ENCODE measurements at regions not wholly inside any gene's neighbourhood (a gene's known extent, or its start where the extent isn't known, plus 50 kb on each side); places are given as distances from the start of the nearest gene placed in this dataset.

- DNase-seq (ENCODE audit: low read depth, low spot score) = no peak
- no peak overlapping the region for H3K27ac ChIP-seq
These were observed 76.0 kb downstream of the FAM124B start for GRCh38 chr2:224325941-224326340.

GRCh38 chr2:224324604-224325003 is 77.3 kb downstream of the FAM124B start:
- no peak overlapping the region for H3K27ac ChIP-seq
- no peak for DNase-seq (ENCODE audit: low read depth, low spot score)

GRCh38 chr2:224320660-224321059 is 81.2 kb downstream of the FAM124B start:
- DNase-seq (ENCODE audit: low read depth, low spot score) = no peak

GRCh38 chr2:224319750-224320149 is 82.2 kb downstream of the FAM124B start:
- no peak for DNase-seq (ENCODE audit: low read depth, low spot score)
- no peak overlapping the region for H3K27ac ChIP-seq

More at GRCh38 chr2:224320660-224321059, 81.2 kb downstream of the FAM124B start:
- H3K27ac ChIP-seq = no peak overlapping the region

GRCh38 chr2:224312741-224313140 is 89.2 kb downstream of the FAM124B start:
- no peak for DNase-seq (ENCODE audit: low read depth, low spot score)
- no peak overlapping the region for H3K27ac ChIP-seq

GRCh38 chr2:224310943-224311625 is 90.8 kb downstream of the FAM124B start:
- no peak overlapping the region for H3K27ac ChIP-seq
- DNase-seq (ENCODE audit: low read depth, low spot score) = no peak

- DNase-seq (ENCODE audit: low read depth, low spot score) = no peak
- no peak overlapping the region for H3K27ac ChIP-seq
These were observed 92.7 kb downstream of the FAM124B start for GRCh38 chr2:224309176-224309575.

GRCh38 chr2:224308272-224308911 is 93.5 kb downstream of the FAM124B start:
- no peak for DNase-seq (ENCODE audit: low read depth, low spot score)
- no peak overlapping the region for H3K27ac ChIP-seq

- DNase-seq (ENCODE audit: low read depth, low spot score) = no peak
- H3K27ac ChIP-seq = no peak overlapping the region
These were observed 99.0 kb downstream of the FAM124B start for GRCh38 chr2:224302952-224303351.

GRCh38 chr2:224293976-224294375 is 107.9 kb downstream of the FAM124B start:
- no peak for DNase-seq (ENCODE audit: low read depth, low spot score)
- no peak overlapping the region for H3K27ac ChIP-seq

GRCh38 chr2:224287531-224287930 is 114.4 kb downstream of the FAM124B start:
- no peak overlapping the region for H3K27ac ChIP-seq
- no peak for DNase-seq (ENCODE audit: low read depth, low spot score)

GRCh38 chr2:224286923-224287322 is 115.0 kb downstream of the FAM124B start:
- DNase-seq (ENCODE audit: low read depth, low spot score) = no peak

GRCh38 chr2:224284134-224284946 is 117.6 kb downstream of the FAM124B start:
- H3K27ac ChIP-seq = no peak overlapping the region
- no peak for DNase-seq (ENCODE audit: low read depth, low spot score)

More at GRCh38 chr2:224286923-224287322, 115.0 kb downstream of the FAM124B start:
- H3K27ac ChIP-seq = no peak overlapping the region

- no peak for DNase-seq (ENCODE audit: low read depth, low spot score)
These were observed 118.4 kb downstream of the FAM124B start for GRCh38 chr2:224283466-224283965.

GRCh38 chr2:224281374-224281773 is 120.5 kb downstream of the FAM124B start:
- no peak for DNase-seq (ENCODE audit: low read depth, low spot score)
- H3K27ac ChIP-seq = no peak overlapping the region

More at GRCh38 chr2:224283466-224283965, 118.4 kb downstream of the FAM124B start:
- no peak overlapping the region for H3K27ac ChIP-seq

GRCh38 chr2:224278531-224278930 is 123.4 kb downstream of the FAM124B start:
- peak; percentile 70 for DNase-seq (ENCODE audit: low read depth, low spot score)
- peak overlapping the region; percentile 67 for H3K27ac ChIP-seq

- no peak for DNase-seq (ENCODE audit: low read depth, low spot score)
- no peak overlapping the region for H3K27ac ChIP-seq
These were observed 125.7 kb downstream of the FAM124B start for GRCh38 chr2:224276251-224276650.

GRCh38 chr2:224272237-224272910 is 129.5 kb downstream of the FAM124B start:
- DNase-seq (ENCODE audit: low read depth, low spot score) = no peak
- H3K27ac ChIP-seq = no peak overlapping the region

- H3K27ac ChIP-seq = no peak overlapping the region
- no peak for DNase-seq (ENCODE audit: low read depth, low spot score)
These were observed 130.2 kb downstream of the FAM124B start for GRCh38 chr2:224271617-224272236.

- DNase-seq (ENCODE audit: low read depth, low spot score) = peak; percentile 74
- peak overlapping the region; percentile 39 for H3K27ac ChIP-seq
These were observed 133.5 kb downstream of the FAM124B start for GRCh38 chr2:224268441-224268840.
